Pancreas (tissue), 10 donors: ENCODE measurements at regions not wholly inside any gene's neighbourhood (a gene's known extent, or its start where the extent isn't known, plus 50 kb on each side); places are given as distances from the start of the nearest gene placed in this dataset.

ENCODE experiments used
- ATAC-seq, 4 donors: fragments of 200-7000 bp; cut with Tn5 transposase; one replicate each; pipeline versions ENCODE4 v1.8.0 to v1.9.1; 2020; ENCODE audit warnings: mild to moderate bottlenecking in 4 of 4, moderate library complexity in 4 of 4
- DNase-seq, 6 donors: peaks; one replicate each; pipeline ENCODE4 v3.0.0-alpha.2; 2020
- FAIRE-seq: peaks from 2 replicates; lab custom pipeline; 2012; peaks lifted over from hg19 to GRCh38; lab: Jason Lieb, UNC
- H3K27ac ChIP-seq, 4 donors: fragments of 200-600 bp; sonication (generic); 1 replicate in 3 of 4; 2 replicates in 1 of 4; pipeline versions ENCODE4 v1.5.0 to v1.8.0; 2020
- H3K27me3 ChIP-seq, 4 donors: fragments of 200-600 bp; one replicate each; pipeline ENCODE4 v1.8.0; 2021
- H3K36me3 ChIP-seq, 3 donors: fragments of 200-600 bp; sonication (generic) in 1 of 3; one replicate each; pipeline versions ENCODE4 v1.5.0 to v1.8.0; 2020 to 2021
- H3K4me1 ChIP-seq, 3 donors: fragments of 200-600 bp; one replicate each; pipeline ENCODE4 v1.8.0; 2021
- H3K4me3 ChIP-seq, 4 donors: fragments of 200-600 bp; sonication (generic) in 2 of 4; one replicate each; pipeline versions ENCODE4 v1.5.0 to v1.8.0; 2020 to 2021
- H3K9me3 ChIP-seq, 4 donors: fragments of 200-600 bp; one replicate each; pipeline ENCODE4 v1.8.0; 2021
- CTCF ChIP-seq, 4 donors: fragments of 200-600 bp; sonication (generic) in 3 of 4; IDR thresholded peaks; one replicate each; pipeline versions ENCODE4 v1.5.0 to v1.8.0; 2021; ENCODE audit warnings: antibody characterized with exemption in 4 of 4
- WGBS, 2 donors: extraction: QIAGEN DNeasy Blood & Tissue Kit; methylation state at CpG; one replicate each; pipeline ENCODE4 v1.1.7; 2013; 5-methylcytosine and 5-hydroxymethylcytosine counted together
- intact Hi-C, 3 donors: fragments of 100-400 bp; cut with DNase I; formaldehyde crosslinking; loops; one replicate each; pipeline versions ENCODE4 v1.11.1 to v1.14.2; 2022
- donor health status: healthy with polysubstance abuse.
- donor health status: DM: no; HTN: no; CAD: no; lungs with moderate emphysema.
- donor health status: DM: no; HTN: no; CAD: no.
- donor health status: control.
- donor health status: control.
- donor health status: Bipolar disorder and iron deficiency.
- donor health status: DM: yes; HTN: yes; CAD: no.
- donor health status: DM: no; HTN: no; CAD: no.
- donor health status: DM: no; HTN: no; CAD: no.
- donor health status: DM: yes; HTN: yes; CAD: no.

- WGBS, 2 donors, result 25 to 29% methylated on average over 2 of the region's 2 CpGs
- ATAC-seq, result no peak
- FAIRE-seq, result no peak
- Histone ChIP-seq H3K27ac (no peak overlapping the region), H3K9me3 (no peaks in the 10 kb centered on the region), H3K36me3 (no peaks in the 10 kb centered on the region), H3K27me3 (no peaks in the 10 kb centered on the region), H3K4me1 (no peaks in the 10 kb centered on the region), H3K4me3 (no peak overlapping the region)
- DNase-seq, result no peak
- no peak for TF ChIP-seq CTCF (IDR thresholded peaks at IDR 0.05)
- intact Hi-C loops, result no loop called here
These were observed 119.4 kb upstream of the NLRP1 start for GRCh38 chr17:5703736-5704135.

- intact Hi-C loops, result no loop called here
- WGBS, 2 donors, result 40 to 46% methylated on average over 12 of the region's 12 CpGs
- H3K4me3 ChIP-seq, result no peak overlapping the region
- FAIRE-seq (no peak), ATAC-seq (no peak), DNase-seq (peak in 1 of 6 donors; percentile 33)
- H3K27ac ChIP-seq, result no peak overlapping the region
- no peaks in the 10 kb centered on the region for H3K36me3 ChIP-seq
- H3K9me3 ChIP-seq, result no peaks in the 10 kb centered on the region
- no peaks in the 10 kb centered on the region for H3K27me3 ChIP-seq
- no peak for TF ChIP-seq CTCF (IDR thresholded peaks at IDR 0.05)
- H3K4me1 ChIP-seq, result no peaks in the 10 kb centered on the region
These were observed 121.0 kb upstream of the NLRP1 start for GRCh38 chr17:5705081-5705875.

DNA sequence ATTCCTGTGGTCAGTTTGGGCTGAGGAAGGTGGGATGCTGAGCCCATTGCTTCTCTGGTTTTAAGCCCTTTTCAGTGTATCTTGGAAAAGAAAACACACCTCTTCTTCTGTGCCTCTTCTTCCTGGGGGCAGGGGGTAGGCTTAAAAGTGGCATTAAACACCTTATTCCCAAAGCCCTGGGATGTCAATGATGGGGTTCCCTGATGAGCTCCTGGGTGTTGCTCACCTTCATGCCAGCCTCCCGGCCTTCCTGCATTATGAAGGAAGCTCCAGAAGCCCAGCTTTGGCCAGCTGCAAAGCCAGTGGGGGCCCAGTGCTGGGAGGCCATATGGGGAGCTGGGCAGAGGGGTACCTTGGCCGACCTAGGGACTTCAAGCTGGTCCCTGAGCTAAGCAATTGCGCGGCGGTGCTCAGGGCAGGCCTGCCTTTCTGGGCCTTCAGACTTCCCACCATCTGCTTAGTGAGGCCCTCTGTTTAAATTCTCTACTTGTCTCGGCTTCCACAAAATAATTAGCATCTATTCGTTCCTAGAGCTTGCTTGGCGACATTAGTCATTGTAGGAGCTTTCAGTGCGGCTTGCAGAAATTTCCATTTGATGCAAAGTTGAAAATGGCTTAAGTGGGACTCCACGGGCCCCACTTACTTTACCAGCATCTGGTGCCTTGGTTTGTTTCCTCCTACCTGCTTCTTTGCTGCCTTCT lies 121.7 kb upstream of the NLRP1 start:
- no peak for TF ChIP-seq CTCF (IDR thresholded peaks at IDR 0.05)
- 72 to 83% methylated on average over 10 of the region's 10 CpGs for WGBS, 2 donors
- no peak for FAIRE-seq

GRCh38 chr17:5706577-5707210 lies 122.4 kb upstream of the NLRP1 start:
- TF ChIP-seq CTCF (IDR thresholded peaks at IDR 0.05), result peak; percentile 27 to 59 (median 42)
- DNase-seq, result peak in 5 of 6 donors; percentile 21 to 62 (median 26)
- intact Hi-C loops, result no loop called here
- Histone ChIP-seq H3K36me3 (no peaks in the 10 kb centered on the region), H3K27ac (no peak overlapping the region), H3K27me3 (peaks cover 0 to 2% (median 0%) of the 10 kb centered on the region in 4 donors), H3K9me3 (no peaks in the 10 kb centered on the region), H3K4me1 (no peaks in the 10 kb centered on the region), H3K4me3 (no peak overlapping the region)
- ATAC-seq, result peak in 3 of 4 donors; percentile 73 to 74 (median 73)
- 38 to 46% methylated on average over 8 of the region's 8 CpGs for WGBS, 2 donors
- no peak for FAIRE-seq

More for the DNA sequence above, 121.7 kb upstream of the NLRP1 start:
- Histone ChIP-seq H3K36me3 (no peaks in the 10 kb centered on the region), H3K27me3 (no peaks in the 10 kb centered on the region), H3K27ac (no peak overlapping the region), H3K9me3 (no peaks in the 10 kb centered on the region), H3K4me1 (no peaks in the 10 kb centered on the region), H3K4me3 (no peak overlapping the region)
- ATAC-seq, result no peak
- intact Hi-C loops, result no loop called here
- DNase-seq, result no peak
